Hindlimb muscle (tissue), 1 donor: ENCODE measurements at regions not wholly inside any gene's neighbourhood (a gene's known extent, or its start where the extent isn't known, plus 50 kb on each side); places are given as distances from the start of the nearest gene placed in this dataset.

Experiments
- DNase-seq: peaks from one replicate; pipeline ENCODE4 v3.0.0-alpha.2; 2013

GRCh38 chr3:10555263-10555662, 49.9 kb upstream of the ATP2B2 start:
- no peak for DNase-seq

- no peak for DNase-seq
These were observed 50.9 kb upstream of the ATP2B2 start for GRCh38 chr3:10556312-10556711.

GRCh38 chr3:10557250-10557649, 51.9 kb upstream of the ATP2B2 start:
- no peak for DNase-seq

GRCh38 chr3:10557781-10558373, 52.5 kb upstream of the ATP2B2 start:
- no peak for DNase-seq

GRCh38 chr3:10558736-10559135, 53.4 kb upstream of the ATP2B2 start:
- DNase-seq, result no peak

GRCh38 chr3:10560060-10560861, 54.9 kb upstream of the ATP2B2 start:
- DNase-seq, result no peak

GRCh38 chr3:10561162-10561945, 56.0 kb upstream of the ATP2B2 start:
- DNase-seq, result no peak

GRCh38 chr3:10561946-10562560, 56.7 kb upstream of the ATP2B2 start:
- no peak for DNase-seq

GRCh38 chr3:10563396-10563795, 58.0 kb upstream of the ATP2B2 start:
- no peak for DNase-seq

- no peak for DNase-seq
These were observed 60.4 kb upstream of the ATP2B2 start for GRCh38 chr3:10565814-10566213.

- no peak for DNase-seq
These were observed 61.1 kb upstream of the ATP2B2 start for GRCh38 chr3:10566451-10566850.

GRCh38 chr3:10568549-10568948, 63.2 kb upstream of the ATP2B2 start:
- DNase-seq, result peak; percentile 11

- no peak for DNase-seq
These were observed 65.0 kb upstream of the ATP2B2 start for GRCh38 chr3:10570196-10570946.

- no peak for DNase-seq
These were observed 68.8 kb upstream of the ATP2B2 start for GRCh38 chr3:10574101-10574620.

- no peak for DNase-seq
These were observed 70.3 kb upstream of the ATP2B2 start for GRCh38 chr3:10575601-10576160.

- no peak for DNase-seq
These were observed 72.1 kb upstream of the ATP2B2 start for GRCh38 chr3:10577486-10577885.

- no peak for DNase-seq
These were observed 75.0 kb upstream of the ATP2B2 start for GRCh38 chr3:10580426-10580825.

GRCh38 chr3:10581251-10581650, 75.9 kb upstream of the ATP2B2 start:
- DNase-seq, result no peak

- DNase-seq, result no peak
These were observed 76.3 kb upstream of the ATP2B2 start for GRCh38 chr3:10581716-10582115.

GRCh38 chr3:10582733-10583132, 77.3 kb upstream of the ATP2B2 start:
- no peak for DNase-seq

- no peak for DNase-seq
These were observed 78.7 kb upstream of the ATP2B2 start for GRCh38 chr3:10583798-10584708.
